GM12878 (cell line): ENCODE measurements at regions not wholly inside any gene's neighbourhood (a gene's known extent, or its start where the extent isn't known, plus 50 kb on each side); places are given as distances from the start of the nearest gene placed in this dataset.

ENCODE experiments used
- ATAC-seq: fragments of 200-7000 bp; cut with Tn5 transposase; 3 replicates; pipeline ENCODE4 v1.9.1; 2020; ENCODE audit warnings: mild to moderate bottlenecking, moderate library complexity
- BruUV-seq: library from RNA; stranded (reverse); fragments of 400-500 nt; replicated peaks from 2 replicates; lab custom pipeline; 2021; lab: Mats Ljungman, UMichigan
- CTCF ChIA-PET: fragments of 300-600 bp; sonication (Branson Sonifier 250); formaldehyde crosslinking; extraction: SDS; loops from one replicate; lab custom pipeline; 2021; ENCODE audit warnings: inconsistent platforms; lab: Yijun Ruan, JAX
- POLR2A ChIA-PET: fragments of 350-600 bp; formaldehyde crosslinking; extraction: SDS; loops from one replicate; lab custom pipeline; 2021; ENCODE audit warnings: inconsistent platforms; lab: Charles Lee
- RAD21 ChIA-PET: fragments of 300-600 bp; sonication (Branson Sonifier 250); formaldehyde crosslinking; loops from one replicate; lab custom pipeline; 2023; ENCODE audit warnings: antibody characterized with exemption; ENCODE audit not compliant: unreplicated experiment; lab: Charles Lee
- SMC1A ChIA-PET: fragments of 300-600 bp; sonication (Branson Sonifier 250); formaldehyde crosslinking; loops from one replicate; lab custom pipeline; 2023; ENCODE audit not compliant: unreplicated experiment, uncharacterized antibody; lab: Charles Lee
- DNase-seq: peaks from one replicate; pipeline ENCODE4 v3.0.0-alpha.2; 2011; ENCODE audit warnings: low read depth, low spot score
- FAIRE-seq: peaks from 3 replicates; lab custom pipeline; 2011; peaks lifted over from hg19 to GRCh38; lab: Jason Lieb, UNC
- H2AFZ ChIP-seq: 2 replicates; pipeline ENCODE4 v1.6.0; 2011; ENCODE audit warnings: low read depth, low read length, control low read depth; ENCODE audit not compliant: control insufficient read depth
- H3K27ac ChIP-seq: 2 replicates; pipeline ENCODE4 v1.5.1; 2011; ENCODE audit warnings: control low read depth; ENCODE audit not compliant: control insufficient read depth, insufficient read depth
- H3K27me3 ChIP-seq, 2 experiments: replicated peaks in 1 of 2; 2 replicates each; pipeline versions ENCODE4 v1.6.0 to v1.6.1; 2011; ENCODE audit warnings: low read length in 1 of 2; ENCODE audit not compliant: control insufficient read depth in 2 of 2, insufficient read depth in 2 of 2
- H3K36me3 ChIP-seq, 2 experiments: 2 replicates each; pipeline ENCODE4 v1.5.1; 2011; ENCODE audit warnings: low read length in 1 of 2; ENCODE audit not compliant: control insufficient read depth in 2 of 2, insufficient read depth in 2 of 2
- H3K4me1 ChIP-seq: 2 replicates; pipeline ENCODE4 v1.6.1; 2011; ENCODE audit warnings: mild to moderate bottlenecking, low read length, moderate library complexity, mixed read lengths; ENCODE audit not compliant: control insufficient read depth, insufficient read depth
- H3K4me2 ChIP-seq: 2 replicates; pipeline ENCODE4 v1.6.0; 2011; ENCODE audit warnings: control low read depth; ENCODE audit not compliant: control insufficient read depth, insufficient read depth
- H3K4me3 ChIP-seq: fragments of 200-600 bp; sonication (generic); 2 replicates; pipeline ENCODE4 v1.5.1; 2016
- H3K79me2 ChIP-seq: 2 replicates; pipeline ENCODE4 v1.6.0; 2011; ENCODE audit warnings: low read length; ENCODE audit not compliant: control insufficient read depth, insufficient read depth
- H3K9ac ChIP-seq: 2 replicates; pipeline ENCODE4 v1.8.0; 2011; ENCODE audit warnings: low read length, control low read depth, mixed read lengths; ENCODE audit not compliant: control insufficient read depth, insufficient read depth
- H3K9me3 ChIP-seq: replicated peaks from 3 replicates; pipeline ENCODE4 v1.5.1; 2011; ENCODE audit warnings: mild to moderate bottlenecking, low read length; ENCODE audit not compliant: control insufficient read depth, insufficient read depth
- H4K20me1 ChIP-seq: 2 replicates; pipeline ENCODE4 v1.6.0; 2011; ENCODE audit not compliant: control insufficient read depth, insufficient read depth
- BRCA1 ChIP-seq: IDR thresholded peaks from 2 replicates; pipeline ENCODE4 v1.6.1; 2011; ENCODE audit warnings: low read depth, low read length, improper control_type of control experiment
- DPF2 ChIP-seq: fragments of 450-650 bp; IDR thresholded peaks from 2 replicates; pipeline ENCODE4 v1.6.1; 2017; ENCODE audit warnings: mild to moderate bottlenecking
- IKZF1 ChIP-seq: fragments of 450-650 bp; conservative IDR thresholded peaks from 2 replicates; pipeline ENCODE4 v1.6.1; 2017; ENCODE audit warnings: antibody characterized with exemption, mild to moderate bottlenecking
- STAT1 ChIP-seq: fragments of 450-650 bp; conservative IDR thresholded peaks from 2 replicates; pipeline ENCODE4 v1.6.1; 2014; ENCODE audit warnings: antibody characterized with exemption, mild to moderate bottlenecking
- WGBS: methylation state at CpG from one replicate; pipeline ENCODE4 v1.1.6; 2016; ENCODE audit warnings: low lambda C conversion rate; ENCODE audit not compliant: insufficient replicate concordance, insufficient coverage; ENCODE audit errors: missing lambda C conversion rate; 5-methylcytosine and 5-hydroxymethylcytosine counted together
- in situ Hi-C: fragments of 300-500 bp; cut with MboI; formaldehyde crosslinking; loops from 9 replicates; pipeline ENCODE4 v1.14.3; 2018; ENCODE audit warnings: mixed read lengths
- intact Hi-C: fragments of 100-400 bp; cut with micrococcal nuclease; formaldehyde crosslinking; loops from one replicate; pipeline ENCODE4 v1.14.2; 2022; ENCODE audit not compliant: unreplicated experiment

- H3K9me3 ChIP-seq, result no peaks in the 10 kb centered on the region
- H3K9ac ChIP-seq, result no peak overlapping the region
- H2AFZ ChIP-seq, result no peak overlapping the region
- no peak overlapping the region for H3K4me3 ChIP-seq
- H3K27ac ChIP-seq, result no peak overlapping the region
- ATAC-seq (peak; percentile 55), DNase-seq (no peak), FAIRE-seq (no peak)
- H3K79me2 ChIP-seq, result no peaks in the 10 kb centered on the region
- ChIA-PET RAD21 (interaction anchor here (0.9 kb wide), 1 partner anchor 177 kb away, joined by 3 read pairs; no protein-coding TSS in a partner anchor), SMC1A (interaction anchor here (0.7 to 2.8 kb wide), 6 partner anchors 9 to 177 kb away, joined by 3 to 21 read pairs (median 4); no protein-coding TSS in a partner anchor), CTCF (interaction anchor here (0.7 to 0.9 kb wide), 3 partner anchors 14 to 129 kb away, joined by 3 read pairs; no protein-coding TSS in a partner anchor), POLR2A (no interaction called here)
- intact Hi-C loops, result no loop called here
- H4K20me1 ChIP-seq, result no peaks in the 10 kb centered on the region
- WGBS, result 40% methylated on average over 10 of the region's 10 CpGs
- BruUV-seq, result no TSS peak
- no peak for TF ChIP-seq IKZF1
- TF ChIP-seq DPF2, result no peak; the same call in 1 of the 2 replicates
- TF ChIP-seq BRCA1, result no peak
- TF ChIP-seq STAT1, result no peak
- H3K4me1 ChIP-seq, result no peaks in the 10 kb centered on the region
- no peaks in the 10 kb centered on the region for H3K36me3 ChIP-seq
- in situ Hi-C loops, result no loop called here
- H3K4me2 ChIP-seq, result no peak overlapping the region
- H3K27me3 ChIP-seq, result no peaks in the 10 kb centered on the region; a peak in 1 of 4 replicates
Observed at GRCh38 chr11:13140873-13141655, 131.9 kb downstream of the RASSF10 start.
